OCI-LY1 (cell line): ENCODE measurements at regions not wholly inside any gene's neighbourhood (a gene's known extent, or its start where the extent isn't known, plus 50 kb on each side); places are given as distances from the start of the nearest gene placed in this dataset.

Source experiments
- H2AFZ ChIP-seq: fragments of 200-600 bp; sonication (generic), shearing (Covaris generic); 2 replicates; pipeline ENCODE4 v1.6.0; 2014; ENCODE audit warnings: antibody characterized with exemption, mild to moderate bottlenecking, low read length
- H3F3A ChIP-seq: fragments of 200-600 bp; sonication (generic), shearing (Covaris generic); 2 replicates; pipeline ENCODE4 v1.6.0; 2014; ENCODE audit warnings: mild to moderate bottlenecking, antibody characterized with exemption, low read length, moderate library complexity; ENCODE audit not compliant: insufficient read depth
- H3K27ac ChIP-seq: fragments of 200-600 bp; sonication (generic); 2 replicates; pipeline ENCODE4 v1.5.1; 2014; ENCODE audit warnings: low read length, mixed run types, mild to moderate bottlenecking, low read depth; ENCODE audit not compliant: poor library complexity, severe bottlenecking
- H3K27me3 ChIP-seq: fragments of 200-600 bp; sonication (generic); 2 replicates; pipeline ENCODE4 v1.6.0; 2014; ENCODE audit warnings: antibody characterized with exemption, mild to moderate bottlenecking, low read length, moderate library complexity; ENCODE audit not compliant: insufficient read depth
- H3K36me3 ChIP-seq: fragments of 200-600 bp; sonication (generic); 2 replicates; pipeline ENCODE4 v1.6.1; 2014; ENCODE audit warnings: mild to moderate bottlenecking, antibody characterized with exemption, low read length, moderate library complexity, mixed read lengths; ENCODE audit not compliant: insufficient read depth
- H3K4me1 ChIP-seq: fragments of 200-600 bp; sonication (generic); 2 replicates; pipeline ENCODE4 v1.5.1; 2014; ENCODE audit warnings: mild to moderate bottlenecking, low read length, moderate library complexity; ENCODE audit not compliant: insufficient read depth, severe bottlenecking
- H3K4me2 ChIP-seq: fragments of 200-600 bp; sonication (generic), shearing (Covaris generic); 2 replicates; pipeline ENCODE4 v1.6.1; 2014; ENCODE audit warnings: low read length
- H3K4me3 ChIP-seq: fragments of 200-600 bp; sonication (generic); 2 replicates; pipeline ENCODE4 v1.5.1; 2014; ENCODE audit warnings: low read length, low read depth, mild to moderate bottlenecking, mixed read lengths; ENCODE audit not compliant: poor library complexity, severe bottlenecking
- H3K79me2 ChIP-seq: fragments of 200-600 bp; shearing (Covaris generic); 2 replicates; pipeline ENCODE4 v1.6.1; 2016; ENCODE audit warnings: mixed run types, low read length, mixed read lengths; ENCODE audit not compliant: insufficient read depth
- H3K9ac ChIP-seq: fragments of 200-600 bp; sonication (generic), shearing (Covaris generic); 2 replicates; pipeline ENCODE4 v1.6.1; 2014; ENCODE audit warnings: mild to moderate bottlenecking, low read length, mixed read lengths
- H3K9me2 ChIP-seq: fragments of 200-600 bp; sonication (generic), shearing (Covaris generic); 2 replicates; pipeline ENCODE4 v1.6.1; 2014; ENCODE audit warnings: low read depth, mild to moderate bottlenecking, low read length, mixed read lengths
- H3K9me3 ChIP-seq: fragments of 200-600 bp; shearing (Covaris generic); 2 replicates; pipeline ENCODE4 v1.6.1; 2014; ENCODE audit warnings: low read length, mixed read lengths
- H4K20me1 ChIP-seq: fragments of 200-600 bp; sonication (generic), shearing (Covaris generic); 2 replicates; pipeline ENCODE4 v1.6.0; 2016; ENCODE audit warnings: mild to moderate bottlenecking, low read length; ENCODE audit not compliant: insufficient read depth
- EZH2 ChIP-seq: fragments of 200-600 bp; sonication (generic), shearing (Covaris generic); IDR thresholded peaks from 2 replicates; pipeline ENCODE4 v1.8.0; 2017; ENCODE audit warnings: borderline replicate concordance, mixed run types, mild to moderate bottlenecking, antibody characterized with exemption, low read length, moderate library complexity, mixed read lengths
- TF ChIP-seq, protein P1 (sequence below): fragments of 200-600 bp; sonication (generic), shearing (Covaris generic); IDR thresholded peaks from 2 replicates; pipeline ENCODE4 v1.5.1; 2017; ENCODE audit warnings: mild to moderate bottlenecking, antibody characterized with exemption, low read length, moderate library complexity, mixed read lengths

DNA sequence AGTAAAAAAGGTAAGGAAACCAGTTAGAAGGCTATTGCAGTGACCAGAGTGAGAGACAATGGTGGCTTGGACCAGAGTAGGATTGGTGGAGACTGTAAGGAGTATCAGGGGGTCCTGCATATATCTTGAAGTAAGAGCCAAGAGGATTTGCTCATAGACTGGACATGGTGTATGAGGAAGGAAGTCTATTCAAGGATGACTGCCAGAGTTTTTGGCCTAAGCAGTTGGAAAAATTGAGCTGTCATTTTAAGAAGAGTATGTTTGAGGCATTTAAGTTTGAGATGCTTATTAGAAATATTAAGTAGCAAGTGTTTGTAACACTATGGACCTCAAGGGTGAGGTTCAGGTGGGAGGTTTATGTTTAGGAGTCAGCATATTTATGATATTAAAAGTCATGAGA is 596.6 kb downstream of the METTL15 start:
- no peaks in the 10 kb centered on the region for H3K9me3 ChIP-seq
- no peaks in the 10 kb centered on the region for H3K79me2 ChIP-seq
- H3K36me3 ChIP-seq = no peaks in the 10 kb centered on the region
- H4K20me1 ChIP-seq = no peaks in the 10 kb centered on the region
- no peak overlapping the region for H3K27ac ChIP-seq
- no peak overlapping the region for H3K4me2 ChIP-seq
- H2AFZ ChIP-seq = no peak overlapping the region
- H3K9ac ChIP-seq = no peak overlapping the region
- no peak for TF ChIP-seq EZH2
- TF ChIP-seq, protein P1, sequence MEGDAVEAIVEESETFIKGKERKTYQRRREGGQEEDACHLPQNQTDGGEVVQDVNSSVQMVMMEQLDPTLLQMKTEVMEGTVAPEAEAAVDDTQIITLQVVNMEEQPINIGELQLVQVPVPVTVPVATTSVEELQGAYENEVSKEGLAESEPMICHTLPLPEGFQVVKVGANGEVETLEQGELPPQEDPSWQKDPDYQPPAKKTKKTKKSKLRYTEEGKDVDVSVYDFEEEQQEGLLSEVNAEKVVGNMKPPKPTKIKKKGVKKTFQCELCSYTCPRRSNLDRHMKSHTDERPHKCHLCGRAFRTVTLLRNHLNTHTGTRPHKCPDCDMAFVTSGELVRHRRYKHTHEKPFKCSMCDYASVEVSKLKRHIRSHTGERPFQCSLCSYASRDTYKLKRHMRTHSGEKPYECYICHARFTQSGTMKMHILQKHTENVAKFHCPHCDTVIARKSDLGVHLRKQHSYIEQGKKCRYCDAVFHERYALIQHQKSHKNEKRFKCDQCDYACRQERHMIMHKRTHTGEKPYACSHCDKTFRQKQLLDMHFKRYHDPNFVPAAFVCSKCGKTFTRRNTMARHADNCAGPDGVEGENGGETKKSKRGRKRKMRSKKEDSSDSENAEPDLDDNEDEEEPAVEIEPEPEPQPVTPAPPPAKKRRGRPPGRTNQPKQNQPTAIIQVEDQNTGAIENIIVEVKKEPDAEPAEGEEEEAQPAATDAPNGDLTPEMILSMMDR = no peak
- no peaks in the 10 kb centered on the region for H3K4me1 ChIP-seq
- no peaks in the 10 kb centered on the region for H3K27me3 ChIP-seq
- H3F3A ChIP-seq = no peaks in the 10 kb centered on the region
- H3K4me3 ChIP-seq = no peak overlapping the region
- no peaks in the 10 kb centered on the region for H3K9me2 ChIP-seq

DNA sequence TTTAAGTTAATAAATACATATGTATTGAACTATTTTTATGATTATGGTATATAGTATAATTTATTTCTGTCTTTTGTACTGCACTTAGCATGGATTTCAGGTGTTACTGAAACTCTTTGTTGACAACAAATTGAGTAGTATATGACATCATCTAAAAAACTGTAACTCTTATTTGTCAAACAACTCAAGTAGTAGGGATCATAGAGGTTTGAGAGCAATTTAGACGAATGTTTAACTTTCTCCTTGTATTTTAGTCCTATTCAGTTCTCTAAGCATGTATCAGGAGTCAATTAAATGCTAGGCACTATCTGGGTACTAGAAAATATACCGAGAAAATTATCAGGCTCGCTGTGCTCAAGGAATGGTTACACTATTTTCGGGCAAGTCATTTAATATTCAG is 595.2 kb downstream of the METTL15 start:
- Histone ChIP-seq H3K4me1 (no peaks in the 10 kb centered on the region), H4K20me1 (no peaks in the 10 kb centered on the region), H3K79me2 (no peaks in the 10 kb centered on the region), H3K36me3 (no peaks in the 10 kb centered on the region), H3K4me3 (no peak overlapping the region), H3K27me3 (no peaks in the 10 kb centered on the region), H3K9me2 (no peaks in the 10 kb centered on the region), H3K4me2 (no peak overlapping the region), H3K9me3 (no peaks in the 10 kb centered on the region), H3K9ac (no peak overlapping the region), H3F3A (no peaks in the 10 kb centered on the region), H3K27ac (no peak overlapping the region), H2AFZ (no peak overlapping the region)
- TF ChIP-seq EZH2 = no peak
- TF ChIP-seq, protein P1 = no peak

GRCh38 chr11:28702871-28703270 is 594.7 kb downstream of the METTL15 start:
- Histone ChIP-seq H3K9ac (no peak overlapping the region), H3K27ac (no peak overlapping the region), H3K4me3 (no peak overlapping the region), H3K79me2 (no peaks in the 10 kb centered on the region), H3K9me3 (no peaks in the 10 kb centered on the region), H4K20me1 (no peaks in the 10 kb centered on the region), H3K9me2 (no peaks in the 10 kb centered on the region), H3K4me2 (no peak overlapping the region), H3K27me3 (no peaks in the 10 kb centered on the region), H3K36me3 (no peaks in the 10 kb centered on the region), H3F3A (no peaks in the 10 kb centered on the region), H2AFZ (no peak overlapping the region), H3K4me1 (no peaks in the 10 kb centered on the region)
- TF ChIP-seq, protein P1 = no peak
- no peak for TF ChIP-seq EZH2
